ENCODE measurements at regions not wholly inside any gene's neighbourhood (a gene's known extent, or its start where the extent isn't known, plus 50 kb on each side); places are given as distances from the start of the nearest gene placed in this dataset.

- Histone ChIP-seq H4K20me1 (ENCODE audit: insufficient read depth) (no peaks in the 10 kb centered on the region), H3K36me3 (ENCODE audit: control insufficient read depth in 1 of 2, insufficient read depth in 2 of 2, low read length in 2 of 2) (no peaks in the 10 kb centered on the region), H3K4me1 (ENCODE audit: control insufficient read depth in 1 of 2, insufficient read depth in 2 of 2, low read length in 2 of 2) (no peaks in the 10 kb centered on the region), H3K4me2 (ENCODE audit: low read length) (no peak overlapping the region), H3K27ac (ENCODE audit: low read depth, low read length) (no peak overlapping the region), H3K9me3 (ENCODE audit: control insufficient read depth in 1 of 2, insufficient read depth in 1 of 2, low read depth in 1 of 2, low read length in 2 of 2) (no peaks in the 10 kb centered on the region), H3K27me3 (ENCODE audit: insufficient read depth, low read length) (no peaks in the 10 kb centered on the region), H3K79me2 (ENCODE audit: insufficient read depth, low read length) (no peaks in the 10 kb centered on the region), H3K4me3 (replicated peaks in 1 of 2; ENCODE audit: low read depth in 1 of 2, low read length in 2 of 2) (no peak overlapping the region), H3K9ac (ENCODE audit: low read length) (no peak overlapping the region), H3K9me2 (ENCODE audit: insufficient read depth) (no peaks in the 10 kb centered on the region), H2AFZ (ENCODE audit: low read depth, low read length, poor library complexity, severe bottlenecking) (no peak overlapping the region)
- ATAC-seq: no peak
- DNase-seq (ENCODE audit: low read depth, low spot score): no peak
- ChIA-PET RAD21 (ENCODE audit: low non-redundant PET in 1 of 2, low total read pairs in 2 of 2, uncharacterized antibody in 2 of 2, unreplicated experiment in 2 of 2) (no interaction called here), POLR2A (no interaction called here), CTCF (no interaction called here)
- BruUV-seq (replicated peaks): no TSS peak
- TF ChIP-seq RAD21 (IDR thresholded peaks at IDR 0.05; ENCODE audit: low read depth) (no peak), POLR2AphosphoS5 (IDR thresholded peaks at IDR 0.05; ENCODE audit: low read depth, low read length) (no peak), ZBTB33 (IDR thresholded peaks at IDR 0.05; ENCODE audit: extremely low read depth, insufficient replicate concordance, low read length) (no peak), YY1 (IDR thresholded peaks at IDR 0.05; ENCODE audit: extremely low read depth, insufficient replicate concordance, low read depth, low read length) (no peak), SRF (IDR thresholded peaks at IDR 0.05; ENCODE audit: low read depth) (no peak), EZH2 (IDR thresholded peaks at IDR 0.05) (no peak), REST (IDR thresholded peaks at IDR 0.05; ENCODE audit: low read depth) (no peak), ATF3 (IDR thresholded peaks at IDR 0.05) (no peak), TCF7L2 (IDR thresholded peaks at IDR 0.05; ENCODE audit: borderline replicate concordance, extremely low read depth, insufficient read depth, insufficient read length) (no peak), CTCF (IDR thresholded peaks at IDR 0.05 in 2 of 3, conservative IDR thresholded peaks at IDR 0.05 in 1 of 3; ENCODE audit: borderline replicate concordance in 1 of 3, insufficient read depth in 1 of 3, low read depth in 2 of 3, low read length in 2 of 3) (no peak), MAX (IDR thresholded peaks at IDR 0.05) (no peak), FOSL1 (IDR thresholded peaks at IDR 0.05; ENCODE audit: low read depth) (no peak), EGR1 (IDR thresholded peaks at IDR 0.05; ENCODE audit: low read depth) (no peak), EZH2phosphoT487 (IDR thresholded peaks at IDR 0.05; ENCODE audit: borderline replicate concordance) (no peak), ZNF274 (IDR thresholded peaks at IDR 0.05; ENCODE audit: low read depth, low read length) (no peak), ELF1 (IDR thresholded peaks at IDR 0.05; ENCODE audit: borderline replicate concordance, low read depth) (no peak), ZFX (IDR thresholded peaks at IDR 0.05) (no peak)
- intact Hi-C loops (cut with micrococcal nuclease): no loop called here
These were observed 94.9 kb upstream of the ITGA6 start for GRCh38 chr2:172332507-172332906.

All from HCT116 (cell line).